8988T (cell line): ENCODE measurements at regions not wholly inside any gene's neighbourhood (a gene's known extent, or its start where the extent isn't known, plus 50 kb on each side); places are given as distances from the start of the nearest gene placed in this dataset.
"Not testable (repeated sequence)": the region's sequence is repeated elsewhere in the genome, so short reads cannot be mapped to it uniquely, and the experiment has no call there.

Experiments used
- DNase-seq: peaks from one replicate; pipeline ENCODE4 v3.0.0; 2011

GRCh38 chr6:15897063-15897876, 231.6 kb upstream of the MYLIP start:
- DNase-seq = no peak

GRCh38 chr6:15894973-15895725, 232.3 kb upstream of the DTNBP1 start:
- DNase-seq = no peak

GRCh38 chr6:15893556-15894253, 230.9 kb upstream of the DTNBP1 start:
- DNase-seq = no peak

- DNase-seq = no peak
Observed at GRCh38 chr6:15892369-15892768, 229.5 kb upstream of the DTNBP1 start.

GRCh38 chr6:15888798-15889772, 226.3 kb upstream of the DTNBP1 start:
- no peak for DNase-seq

- no peak for DNase-seq
Observed at GRCh38 chr6:15887491-15888461, 224.9 kb upstream of the DTNBP1 start.

GRCh38 chr6:15885624-15886023, 222.8 kb upstream of the DTNBP1 start:
- no peak for DNase-seq

GRCh38 chr6:15883593-15883992, 220.8 kb upstream of the DTNBP1 start:
- not testable (repeated sequence) for DNase-seq

- DNase-seq = no peak
Observed at GRCh38 chr6:15882915-15883314, 220.1 kb upstream of the DTNBP1 start.

- no peak for DNase-seq
Observed at GRCh38 chr6:15882345-15882744, 219.5 kb upstream of the DTNBP1 start.

- no peak for DNase-seq
Observed at GRCh38 chr6:15881150-15881549, 218.3 kb upstream of the DTNBP1 start.

- DNase-seq = no peak
Observed at GRCh38 chr6:15880262-15880973, 217.6 kb upstream of the DTNBP1 start.

GRCh38 chr6:15879371-15880261, 216.8 kb upstream of the DTNBP1 start:
- DNase-seq = no peak

GRCh38 chr6:15877231-15877630, 214.4 kb upstream of the DTNBP1 start:
- no peak for DNase-seq

- no peak for DNase-seq
Observed at GRCh38 chr6:15876406-15876805, 213.6 kb upstream of the DTNBP1 start.

GRCh38 chr6:15875797-15876196, 213.0 kb upstream of the DTNBP1 start:
- no peak for DNase-seq

- DNase-seq = no peak
Observed at GRCh38 chr6:15874821-15875220, 212.0 kb upstream of the DTNBP1 start.

- DNase-seq = no peak
Observed at GRCh38 chr6:15874326-15874725, 211.5 kb upstream of the DTNBP1 start.
